Brain pericyte (primary cell): ENCODE measurements at regions not wholly inside any gene's neighbourhood (a gene's known extent, or its start where the extent isn't known, plus 50 kb on each side); places are given as distances from the start of the nearest gene placed in this dataset.
"Not testable (repeated sequence)": the region's sequence is repeated elsewhere in the genome, so short reads cannot be mapped to it uniquely, and the experiment has no call there.

Experiments
- DNase-seq: peaks from one replicate; pipeline ENCODE4 v3.0.0-alpha.2; 2012; ENCODE audit warnings: low read depth, low spot score

- DNase-seq = no peak
Measured at GRCh38 chr2:194553980-194554379, 1103.0 kb upstream of the SLC39A10 start.

GRCh38 chr2:194550702-194551101 lies 1106.3 kb upstream of the SLC39A10 start:
- no peak for DNase-seq

GRCh38 chr2:194549387-194549786 lies 1107.6 kb upstream of the SLC39A10 start:
- DNase-seq = no peak

- DNase-seq = no peak
Measured at GRCh38 chr2:194545978-194546377, 1111.0 kb upstream of the SLC39A10 start.

GRCh38 chr2:194539425-194539824 lies 1117.6 kb upstream of the SLC39A10 start:
- no peak for DNase-seq

GRCh38 chr2:194526121-194526520 lies 1130.9 kb upstream of the SLC39A10 start:
- DNase-seq = no peak

- no peak for DNase-seq
Measured at GRCh38 chr2:194514281-194514680, 1142.7 kb upstream of the SLC39A10 start.

GRCh38 chr2:194511070-194511469 lies 1146.0 kb upstream of the SLC39A10 start:
- DNase-seq = not testable (repeated sequence)

- DNase-seq = not testable (repeated sequence)
Measured at GRCh38 chr2:194504876-194505275, 1152.2 kb upstream of the SLC39A10 start.

- no peak for DNase-seq
Measured at GRCh38 chr2:194495046-194495445, 1162.0 kb upstream of the SLC39A10 start.

- no peak for DNase-seq
Measured at GRCh38 chr2:194494401-194494800, 1162.6 kb upstream of the SLC39A10 start.

GRCh38 chr2:194491409-194492115 lies 1165.5 kb upstream of the SLC39A10 start:
- no peak for DNase-seq

- no peak for DNase-seq
Measured at GRCh38 chr2:194486326-194486725, 1170.7 kb upstream of the SLC39A10 start.

GRCh38 chr2:194483041-194483440 lies 1174.0 kb upstream of the SLC39A10 start:
- DNase-seq = no peak

- DNase-seq = no peak
Measured at GRCh38 chr2:194465641-194466040, 1191.4 kb upstream of the SLC39A10 start.

GRCh38 chr2:194464964-194465638 lies 1191.9 kb upstream of the SLC39A10 start:
- DNase-seq = no peak

GRCh38 chr2:194462883-194463282 lies 1194.1 kb upstream of the SLC39A10 start:
- not testable (repeated sequence) for DNase-seq

GRCh38 chr2:194455358-194455757 lies 1201.7 kb upstream of the SLC39A10 start:
- DNase-seq = no peak

GRCh38 chr2:194452504-194452903 lies 1204.5 kb upstream of the SLC39A10 start:
- DNase-seq = no peak

- DNase-seq = no peak
Measured at GRCh38 chr2:194445226-194445625, 1211.8 kb upstream of the SLC39A10 start.

- no peak for DNase-seq
Measured at GRCh38 chr2:194443926-194444325, 1213.1 kb upstream of the SLC39A10 start.

GRCh38 chr2:194424683-194425209 lies 1232.3 kb upstream of the SLC39A10 start:
- no peak for DNase-seq

GRCh38 chr2:194411221-194411620 lies 1245.8 kb upstream of the SLC39A10 start:
- DNase-seq = no peak
